ENCODE measurements at regions not wholly inside any gene's neighbourhood (a gene's known extent, or its start where the extent isn't known, plus 50 kb on each side); places are given as distances from the start of the nearest gene placed in this dataset.

DNA sequence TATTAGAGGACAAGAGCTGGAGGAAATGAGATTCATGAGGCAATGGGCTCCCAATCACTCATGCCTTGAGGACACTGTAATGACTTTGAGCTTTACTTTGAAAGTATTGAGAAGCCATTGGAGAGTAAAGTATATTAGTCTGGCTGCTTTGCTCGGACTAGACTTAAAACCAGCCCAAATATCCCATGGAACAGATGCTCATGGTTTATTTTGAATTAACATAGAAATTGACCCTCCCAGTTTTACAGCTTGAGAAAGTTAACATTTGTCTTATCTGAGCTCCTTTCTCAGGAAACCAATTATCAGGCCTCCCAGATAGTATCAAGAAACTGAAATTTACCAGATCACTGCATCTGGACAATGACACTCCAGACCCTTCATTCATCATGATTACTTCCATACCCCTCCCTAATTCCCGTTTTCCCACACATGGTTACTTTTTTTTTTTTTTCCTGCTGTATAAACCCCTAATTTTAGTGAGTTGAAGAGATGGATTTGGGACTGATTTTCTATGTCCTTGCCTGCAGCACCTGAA, 270.8 kb upstream of the SMIM30 start:
- H3K9me3 ChIP-seq, result no peaks in the 10 kb centered on the region
- no peaks in the 10 kb centered on the region for H3K27me3 ChIP-seq
- TF ChIP-seq, protein P1, sequence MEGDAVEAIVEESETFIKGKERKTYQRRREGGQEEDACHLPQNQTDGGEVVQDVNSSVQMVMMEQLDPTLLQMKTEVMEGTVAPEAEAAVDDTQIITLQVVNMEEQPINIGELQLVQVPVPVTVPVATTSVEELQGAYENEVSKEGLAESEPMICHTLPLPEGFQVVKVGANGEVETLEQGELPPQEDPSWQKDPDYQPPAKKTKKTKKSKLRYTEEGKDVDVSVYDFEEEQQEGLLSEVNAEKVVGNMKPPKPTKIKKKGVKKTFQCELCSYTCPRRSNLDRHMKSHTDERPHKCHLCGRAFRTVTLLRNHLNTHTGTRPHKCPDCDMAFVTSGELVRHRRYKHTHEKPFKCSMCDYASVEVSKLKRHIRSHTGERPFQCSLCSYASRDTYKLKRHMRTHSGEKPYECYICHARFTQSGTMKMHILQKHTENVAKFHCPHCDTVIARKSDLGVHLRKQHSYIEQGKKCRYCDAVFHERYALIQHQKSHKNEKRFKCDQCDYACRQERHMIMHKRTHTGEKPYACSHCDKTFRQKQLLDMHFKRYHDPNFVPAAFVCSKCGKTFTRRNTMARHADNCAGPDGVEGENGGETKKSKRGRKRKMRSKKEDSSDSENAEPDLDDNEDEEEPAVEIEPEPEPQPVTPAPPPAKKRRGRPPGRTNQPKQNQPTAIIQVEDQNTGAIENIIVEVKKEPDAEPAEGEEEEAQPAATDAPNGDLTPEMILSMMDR (IDR thresholded peaks at IDR 0.05), result no peak
- no peak overlapping the region for H3K4me3 ChIP-seq
- H3K36me3 ChIP-seq, result no peaks in the 10 kb centered on the region
- intact Hi-C loops (cut with DNase I), result no loop called here
- H3K27ac ChIP-seq, result no peak overlapping the region
- no peak for DNase-seq (ENCODE audit: low spot score in 2 of 2)
- H3K4me1 ChIP-seq, result no peaks in the 10 kb centered on the region

DNA sequence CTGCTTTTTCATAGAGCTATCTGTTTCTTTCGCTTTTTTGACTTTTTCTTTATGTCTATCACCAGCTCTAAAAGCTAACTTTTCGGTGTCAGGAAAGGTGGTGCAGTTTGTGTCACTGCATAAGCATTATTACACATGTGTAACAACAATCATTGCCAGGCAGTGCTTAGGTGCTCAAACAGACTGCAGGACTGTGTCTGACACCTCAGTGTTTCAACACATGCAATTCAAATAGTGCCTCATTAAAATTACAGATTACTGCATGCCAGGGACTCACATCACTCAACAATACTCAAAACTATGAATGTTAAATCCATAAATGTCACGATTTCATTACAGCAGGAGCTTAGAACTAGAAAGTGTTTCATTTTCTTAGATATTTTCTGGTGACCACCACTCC, 265.3 kb upstream of the SMIM30 start:
- Histone ChIP-seq H3K27ac (no peak overlapping the region), H3K9me3 (no peaks in the 10 kb centered on the region), H3K27me3 (no peaks in the 10 kb centered on the region), H3K4me3 (no peak overlapping the region), H3K36me3 (no peaks in the 10 kb centered on the region), H3K4me1 (no peaks in the 10 kb centered on the region)
- intact Hi-C loops (cut with DNase I), result no loop called here
- DNase-seq (ENCODE audit: low spot score in 2 of 2), result no peak
- TF ChIP-seq, protein P1 (IDR thresholded peaks at IDR 0.05), result no peak

DNA sequence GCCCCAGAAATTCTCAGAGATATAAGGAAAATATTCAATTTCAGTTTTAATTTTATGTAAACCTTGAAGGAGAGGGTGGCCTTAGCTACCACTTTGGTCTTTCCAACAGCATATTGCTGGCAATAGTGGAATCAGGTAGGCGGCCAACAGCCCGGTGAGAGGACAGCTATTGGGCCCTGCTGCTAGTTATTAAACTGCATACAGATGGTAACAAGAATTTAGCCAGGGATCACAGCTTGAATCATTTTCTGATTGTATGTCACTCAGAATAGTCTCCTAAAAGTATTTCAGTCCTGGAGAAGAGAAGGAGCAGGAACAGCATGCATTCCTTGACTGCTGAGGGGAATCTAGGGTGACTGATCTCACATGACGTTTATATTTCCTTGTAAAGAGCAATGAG, 261.4 kb upstream of the SMIM30 start:
- Histone ChIP-seq H3K4me1 (no peaks in the 10 kb centered on the region), H3K27me3 (no peaks in the 10 kb centered on the region), H3K9me3 (no peaks in the 10 kb centered on the region), H3K36me3 (no peaks in the 10 kb centered on the region), H3K27ac (no peak overlapping the region), H3K4me3 (no peak overlapping the region)
- no peak for DNase-seq (ENCODE audit: low spot score in 2 of 2)
- intact Hi-C loops (cut with DNase I), result no loop called here
- TF ChIP-seq, protein P1 (IDR thresholded peaks at IDR 0.05), result no peak

DNA sequence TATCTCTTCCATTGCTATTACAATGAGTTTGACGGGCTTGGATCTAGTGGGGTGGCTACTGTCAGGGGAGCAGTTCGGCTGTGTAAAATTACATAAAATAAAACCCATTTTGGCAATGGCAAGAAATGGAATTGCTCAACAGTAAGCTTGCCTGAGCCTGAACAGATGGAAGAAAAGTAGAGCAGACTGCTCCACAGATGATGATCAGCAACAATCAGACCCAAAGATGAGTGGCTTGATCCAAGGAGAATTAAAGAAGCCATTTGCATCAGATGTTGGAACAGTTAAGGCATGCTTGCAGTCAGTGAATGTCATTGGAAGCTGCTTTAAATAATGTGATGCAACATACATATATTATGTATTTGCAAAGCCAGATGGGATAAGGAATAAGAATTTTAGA, 256.6 kb upstream of the SMIM30 start:
- Histone ChIP-seq H3K4me3 (no peak overlapping the region), H3K27ac (no peak overlapping the region), H3K4me1 (no peaks in the 10 kb centered on the region), H3K27me3 (no peaks in the 10 kb centered on the region), H3K36me3 (no peaks in the 10 kb centered on the region), H3K9me3 (no peaks in the 10 kb centered on the region)
- TF ChIP-seq, protein P1 (IDR thresholded peaks at IDR 0.05), result no peak
- intact Hi-C loops (cut with DNase I), result no loop called here
- no peak for DNase-seq (ENCODE audit: low spot score in 2 of 2)

DNA sequence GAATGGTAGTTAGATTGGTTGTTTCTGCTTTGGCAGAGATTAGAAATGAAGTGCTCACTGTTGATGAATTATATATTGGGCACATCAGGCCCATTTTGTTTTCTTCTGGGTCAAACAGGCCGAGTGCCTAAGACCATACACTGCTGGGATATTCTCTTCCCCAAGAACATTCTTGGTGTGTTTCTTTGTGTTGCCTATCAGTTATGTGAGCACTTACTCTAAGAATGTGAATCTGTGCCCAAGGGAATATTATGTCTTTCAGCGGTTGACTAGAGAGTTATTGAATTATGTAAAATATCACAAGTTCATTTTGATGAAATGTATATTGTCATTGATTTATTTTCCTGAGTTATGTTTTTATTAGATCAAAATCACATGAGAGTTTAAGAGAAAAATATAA, 255.5 kb upstream of the SMIM30 start:
- Histone ChIP-seq H3K4me3 (no peak overlapping the region), H3K4me1 (no peaks in the 10 kb centered on the region), H3K36me3 (no peaks in the 10 kb centered on the region), H3K27ac (no peak overlapping the region), H3K27me3 (no peaks in the 10 kb centered on the region), H3K9me3 (no peaks in the 10 kb centered on the region)
- intact Hi-C loops (cut with DNase I), result no loop called here
- DNase-seq (ENCODE audit: low spot score in 2 of 2), result no peak
- TF ChIP-seq, protein P1 (IDR thresholded peaks at IDR 0.05), result no peak

DNA sequence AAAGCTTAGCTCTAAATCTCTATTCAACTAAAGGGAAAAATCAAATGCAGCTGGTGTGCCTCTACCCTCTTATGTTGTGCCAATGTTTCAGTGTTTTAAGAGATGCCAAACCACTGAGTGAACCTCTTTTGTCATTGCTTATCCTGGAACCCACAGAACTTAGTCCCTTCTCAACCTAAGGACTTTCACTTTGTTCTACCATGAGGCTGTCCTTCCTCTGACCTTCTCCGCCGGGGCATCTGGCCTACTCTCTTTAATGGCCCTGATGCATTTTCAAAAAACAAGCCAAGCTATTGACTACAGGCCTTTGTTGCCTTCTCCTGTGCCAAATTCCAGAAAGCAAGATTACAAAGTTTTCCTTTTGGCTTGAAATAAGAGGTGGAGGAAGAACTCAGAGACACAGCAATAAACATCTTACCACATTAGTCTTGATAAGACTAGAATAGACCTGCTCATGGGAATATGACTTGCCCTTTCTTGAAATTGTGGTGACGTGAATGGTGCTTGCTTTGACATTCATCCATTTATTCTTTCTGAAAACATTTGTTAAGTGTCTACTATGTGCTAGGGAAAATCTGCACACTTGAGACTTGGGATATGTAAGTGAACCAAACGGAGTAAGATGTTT, 253.2 kb upstream of the SMIM30 start:
- Histone ChIP-seq H3K27ac (peak overlapping the region; percentile 25 to 36), H3K27me3 (no peaks in the 10 kb centered on the region), H3K36me3 (no peaks in the 10 kb centered on the region), H3K4me3 (no peak overlapping the region), H3K4me1 (no peaks in the 10 kb centered on the region), H3K9me3 (no peaks in the 10 kb centered on the region)
- TF ChIP-seq, protein P1 (IDR thresholded peaks at IDR 0.05), result no peak
- intact Hi-C loops (cut with DNase I), result no loop called here
- DNase-seq (ENCODE audit: low spot score in 2 of 2), result no peak

Data from ascending aorta (tissue), 2 donors.